ENCODE measurements at regions not wholly inside any gene's neighbourhood (a gene's known extent, or its start where the extent isn't known, plus 50 kb on each side); places are given as distances from the start of the nearest gene placed in this dataset.

GRCh38 chr3:193800138-193801043 lies 207.4 kb downstream of the OPA1 start:
- Histone ChIP-seq H3K36me3 (ENCODE audit: low read depth, missing control alignments) (no peaks in the 10 kb centered on the region), H3K27me3 (no peaks in the 10 kb centered on the region), H3K27ac (no peak overlapping the region), H3K4me1 (no peaks in the 10 kb centered on the region), H3K4me3 (no peak overlapping the region), H3K9me3 (no peaks in the 10 kb centered on the region)
- no peak for DNase-seq
- no peak for TF ChIP-seq POLR2A (IDR thresholded peaks at IDR 0.05)
- no peak for TF ChIP-seq CTCF (IDR thresholded peaks at IDR 0.05)
- WGBS, 2 donors = 71 to 76% methylated on average over 12 of the region's 12 CpGs
- intact Hi-C loops (cut with DNase I; ENCODE audit: low total_unique reads) = no loop called here

- TF ChIP-seq CTCF (IDR thresholded peaks at IDR 0.05) (no peak), POLR2A (IDR thresholded peaks at IDR 0.05) (no peak)
- Histone ChIP-seq H3K4me3 (no peak overlapping the region), H3K27me3 (no peaks in the 10 kb centered on the region), H3K9me3 (no peaks in the 10 kb centered on the region), H3K4me1 (no peaks in the 10 kb centered on the region), H3K27ac (no peak overlapping the region), H3K36me3 (ENCODE audit: low read depth, missing control alignments) (no peaks in the 10 kb centered on the region)
- intact Hi-C loops (cut with DNase I; ENCODE audit: low total_unique reads) = no loop called here
- DNase-seq = no peak
Observed at GRCh38 chr3:193801097-193801496, 208.1 kb downstream of the OPA1 start.

- H3K27me3 ChIP-seq = no peaks in the 10 kb centered on the region
- no peak overlapping the region for H3K4me3 ChIP-seq
- no peaks in the 10 kb centered on the region for H3K4me1 ChIP-seq
- H3K36me3 ChIP-seq (ENCODE audit: low read depth, missing control alignments) = no peaks in the 10 kb centered on the region
- H3K27ac ChIP-seq = no peak overlapping the region
- 87 to 93% methylated on average over 4 of the region's 4 CpGs for WGBS, 2 donors
- no peak for DNase-seq
- TF ChIP-seq CTCF (IDR thresholded peaks at IDR 0.05) = no peak
- no peaks in the 10 kb centered on the region for H3K9me3 ChIP-seq
- intact Hi-C loops (cut with DNase I; ENCODE audit: low total_unique reads) = no loop called here
Observed at GRCh38 chr3:193803288-193803687, 210.3 kb downstream of the OPA1 start.

GRCh38 chr3:193805448-193805847 lies 212.4 kb downstream of the OPA1 start:
- no peak for DNase-seq
- intact Hi-C loops (cut with DNase I; ENCODE audit: low total_unique reads) = no loop called here
- no peaks in the 10 kb centered on the region for H3K27me3 ChIP-seq
- 54 to 55% methylated on average over 8 of the region's 8 CpGs for WGBS, 2 donors
- no peak overlapping the region for H3K4me3 ChIP-seq
- H3K27ac ChIP-seq = no peak overlapping the region
- no peaks in the 10 kb centered on the region for H3K9me3 ChIP-seq
- no peaks in the 10 kb centered on the region for H3K4me1 ChIP-seq
- no peaks in the 10 kb centered on the region for H3K36me3 ChIP-seq (ENCODE audit: low read depth, missing control alignments)
- TF ChIP-seq CTCF (IDR thresholded peaks at IDR 0.05) (no peak), POLR2A (IDR thresholded peaks at IDR 0.05) (no peak)

- whole genome bisulfite sequencing, 2 donors = 95 to 97% methylated on average over 8 of the region's 8 CpGs
- no peak for TF ChIP-seq POLR2A (IDR thresholded peaks at IDR 0.05)
- TF ChIP-seq CTCF (IDR thresholded peaks at IDR 0.05) = no peak
- intact Hi-C loops (cut with DNase I; ENCODE audit: low total_unique reads) = no loop called here
- Histone ChIP-seq H3K4me3 (no peak overlapping the region), H3K27me3 (no peaks in the 10 kb centered on the region), H3K4me1 (no peaks in the 10 kb centered on the region), H3K36me3 (ENCODE audit: low read depth, missing control alignments) (no peaks in the 10 kb centered on the region), H3K27ac (no peak overlapping the region), H3K9me3 (no peaks in the 10 kb centered on the region)
- no peak for DNase-seq
Observed at GRCh38 chr3:193808317-193808716, 215.3 kb downstream of the OPA1 start.
